ENCODE measurements at regions not wholly inside any gene's neighbourhood (a gene's known extent, or its start where the extent isn't known, plus 50 kb on each side); places are given as distances from the start of the nearest gene placed in this dataset.

GRCh38 chr4:120158046-120158445 is 91.4 kb upstream of the MAD2L1 start:
- TF ChIP-seq CTCF (IDR thresholded peaks at IDR 0.05), result no peak
- TF ChIP-seq POLR2A (IDR thresholded peaks at IDR 0.05), result no peak
